Upper lobe of right lung (tissue), 1 donor: ENCODE measurements at regions not wholly inside any gene's neighbourhood (a gene's known extent, or its start where the extent isn't known, plus 50 kb on each side); places are given as distances from the start of the nearest gene placed in this dataset.

Experiments used
- ATAC-seq: fragments of 200-7000 bp; cut with Tn5 transposase; one replicate; pipeline ENCODE4 v1.9.1; 2020; ENCODE audit warnings: mild to moderate bottlenecking, moderate library complexity
- DNase-seq: peaks from one replicate; pipeline ENCODE4 v3.0.0-alpha.2; 2020
- H3K27ac ChIP-seq: fragments of 200-600 bp; one replicate; pipeline ENCODE4 v1.8.0; 2022
- H3K27me3 ChIP-seq: fragments of 200-600 bp; one replicate; pipeline ENCODE4 v1.8.0; 2022; ENCODE audit warnings: mild to moderate bottlenecking
- H3K36me3 ChIP-seq: fragments of 200-600 bp; one replicate; pipeline ENCODE4 v1.8.0; 2022
- H3K4me1 ChIP-seq: fragments of 200-600 bp; one replicate; pipeline ENCODE4 v1.8.0; 2022
- H3K4me3 ChIP-seq: fragments of 200-600 bp; one replicate; pipeline ENCODE4 v1.8.0; 2022; ENCODE audit warnings: mild to moderate bottlenecking
- H3K9me3 ChIP-seq: fragments of 200-600 bp; one replicate; pipeline ENCODE4 v1.8.0; 2022
- CTCF ChIP-seq: fragments of 200-600 bp; IDR thresholded peaks from one replicate; pipeline ENCODE4 v1.8.0; 2022; ENCODE audit warnings: antibody characterized with exemption
- intact Hi-C: fragments of 100-400 bp; cut with DNase I; formaldehyde crosslinking; loops from one replicate; pipeline ENCODE4 v1.11.0; 2022
- donor health status: DM: no; HTN: yes; CAD: no; lungs with severe emphysema.

GRCh38 chr21:27837936-27838335, 871.0 kb upstream of the ADAMTS5 start:
- DNase-seq: no peak
- intact Hi-C loops: no loop called here
- ATAC-seq: no peak

GRCh38 chr21:27833298-27833697, 866.4 kb upstream of the ADAMTS5 start:
- no peaks in the 10 kb centered on the region for H3K9me3 ChIP-seq
- peaks cover 5% of the 10 kb centered on the region for H3K4me1 ChIP-seq
- H3K27me3 ChIP-seq: no peaks in the 10 kb centered on the region
- ATAC-seq (no peak), DNase-seq (no peak)
- TF ChIP-seq CTCF: no peak
- H3K27ac ChIP-seq: no peak overlapping the region
- H3K4me3 ChIP-seq: no peak overlapping the region
- intact Hi-C loops: no loop called here
- no peaks in the 10 kb centered on the region for H3K36me3 ChIP-seq

More at GRCh38 chr21:27837936-27838335, 871.0 kb upstream of the ADAMTS5 start:
- Histone ChIP-seq H3K4me1 (no peaks in the 10 kb centered on the region), H3K9me3 (no peaks in the 10 kb centered on the region), H3K27me3 (no peaks in the 10 kb centered on the region), H3K27ac (no peak overlapping the region), H3K36me3 (no peaks in the 10 kb centered on the region), H3K4me3 (no peak overlapping the region)
- no peak for TF ChIP-seq CTCF

GRCh38 chr21:27831816-27832569, 865.1 kb upstream of the ADAMTS5 start:
- Histone ChIP-seq H3K4me1 (peaks cover 5% of the 10 kb centered on the region), H3K9me3 (no peaks in the 10 kb centered on the region), H3K4me3 (no peak overlapping the region), H3K27ac (no peak overlapping the region), H3K36me3 (no peaks in the 10 kb centered on the region), H3K27me3 (no peaks in the 10 kb centered on the region)
- DNase-seq (no peak), ATAC-seq (no peak)
- intact Hi-C loops: no loop called here
- TF ChIP-seq CTCF: no peak

- ATAC-seq (no peak), DNase-seq (no peak)
- intact Hi-C loops: no loop called here
- peaks cover 5% of the 10 kb centered on the region for H3K4me1 ChIP-seq
- H3K27me3 ChIP-seq: no peaks in the 10 kb centered on the region
- H3K36me3 ChIP-seq: no peaks in the 10 kb centered on the region
- no peak for TF ChIP-seq CTCF
- H3K4me3 ChIP-seq: no peak overlapping the region
- no peak overlapping the region for H3K27ac ChIP-seq
- no peaks in the 10 kb centered on the region for H3K9me3 ChIP-seq
These were observed 864.3 kb upstream of the ADAMTS5 start for GRCh38 chr21:27831177-27831576.

- Histone ChIP-seq H3K9me3 (no peaks in the 10 kb centered on the region), H3K27ac (no peak overlapping the region), H3K4me1 (peaks cover 5% of the 10 kb centered on the region), H3K36me3 (no peaks in the 10 kb centered on the region), H3K27me3 (no peaks in the 10 kb centered on the region), H3K4me3 (no peak overlapping the region)
- DNase-seq: no peak
- TF ChIP-seq CTCF: no peak
- intact Hi-C loops: no loop called here
- ATAC-seq: no peak
These were observed 861.1 kb upstream of the ADAMTS5 start for GRCh38 chr21:27827972-27828371.

- H3K36me3 ChIP-seq: no peaks in the 10 kb centered on the region
- no peak overlapping the region for H3K4me3 ChIP-seq
- ATAC-seq (no peak), DNase-seq (no peak)
- no peaks in the 10 kb centered on the region for H3K4me1 ChIP-seq
- intact Hi-C loops: no loop called here
- TF ChIP-seq CTCF: no peak
- H3K27ac ChIP-seq: no peak overlapping the region
- H3K9me3 ChIP-seq: no peaks in the 10 kb centered on the region
- H3K27me3 ChIP-seq: no peaks in the 10 kb centered on the region
These were observed 858.1 kb upstream of the ADAMTS5 start for GRCh38 chr21:27825035-27825434.
